SJSA1 (cell line): ENCODE measurements at regions not wholly inside any gene's neighbourhood (a gene's known extent, or its start where the extent isn't known, plus 50 kb on each side); places are given as distances from the start of the nearest gene placed in this dataset.

Experiments used
- DNase-seq, 2 experiments: peaks; one replicate each; pipeline ENCODE4 v3.0.0-alpha.2; 2015 to 2020; ENCODE audit warnings: low spot score in 2 of 2, low read depth in 1 of 2
- H3K27ac ChIP-seq: fragments of 250-450 bp; sonication (Bioruptor Pico); 2 replicates; pipeline ENCODE4 v1.5.1; 2020; ENCODE audit warnings: mild to moderate bottlenecking, moderate library complexity
- H3K27me3 ChIP-seq: fragments of 250-450 bp; sonication (Bioruptor Pico); replicated peaks from 2 replicates; pipeline ENCODE4 v1.5.1; 2020; ENCODE audit warnings: mild to moderate bottlenecking, moderate library complexity
- H3K36me3 ChIP-seq: fragments of 250-450 bp; sonication (Bioruptor Pico); 2 replicates; pipeline ENCODE4 v1.5.1; 2020; ENCODE audit warnings: mild to moderate bottlenecking
- H3K4me1 ChIP-seq: fragments of 250-450 bp; sonication (Bioruptor Pico); replicated peaks from 2 replicates; pipeline ENCODE4 v1.6.1; 2021; ENCODE audit warnings: mild to moderate bottlenecking
- H3K4me3 ChIP-seq: fragments of 250-450 bp; sonication (Bioruptor Pico); 2 replicates; pipeline ENCODE4 v1.5.1; 2020; ENCODE audit warnings: mild to moderate bottlenecking
- H3K9me3 ChIP-seq: fragments of 250-450 bp; sonication (Bioruptor Pico); replicated peaks from 2 replicates; pipeline ENCODE4 v1.5.1; 2020; ENCODE audit warnings: mild to moderate bottlenecking

GRCh38 chr2:35416391-35417140, 939.0 kb upstream of the CRIM1 start:
- H3K4me3 ChIP-seq, result no peak overlapping the region
- DNase-seq, result no peak

GRCh38 chr2:35415942-35416341, 939.6 kb upstream of the CRIM1 start:
- H3K9me3 ChIP-seq, result no peaks in the 10 kb centered on the region

More at GRCh38 chr2:35416391-35417140, 939.0 kb upstream of the CRIM1 start:
- H3K4me1 ChIP-seq, result no peaks in the 10 kb centered on the region
- H3K27me3 ChIP-seq, result no peaks in the 10 kb centered on the region
- no peaks in the 10 kb centered on the region for H3K36me3 ChIP-seq
- no peaks in the 10 kb centered on the region for H3K9me3 ChIP-seq
- no peak overlapping the region for H3K27ac ChIP-seq

GRCh38 chr2:35415282-35415681, 940.3 kb upstream of the CRIM1 start:
- H3K36me3 ChIP-seq, result no peaks in the 10 kb centered on the region
- no peaks in the 10 kb centered on the region for H3K27me3 ChIP-seq
- no peak overlapping the region for H3K4me3 ChIP-seq
- no peak for DNase-seq
- no peaks in the 10 kb centered on the region for H3K9me3 ChIP-seq
- no peaks in the 10 kb centered on the region for H3K4me1 ChIP-seq
- no peak overlapping the region for H3K27ac ChIP-seq

More at GRCh38 chr2:35415942-35416341, 939.6 kb upstream of the CRIM1 start:
- Histone ChIP-seq H3K4me3 (no peak overlapping the region), H3K4me1 (no peaks in the 10 kb centered on the region), H3K36me3 (no peaks in the 10 kb centered on the region), H3K27me3 (no peaks in the 10 kb centered on the region), H3K27ac (no peak overlapping the region)
- DNase-seq, result no peak

GRCh38 chr2:35410431-35411061, 945.0 kb upstream of the CRIM1 start:
- Histone ChIP-seq H3K9me3 (no peaks in the 10 kb centered on the region), H3K36me3 (no peaks in the 10 kb centered on the region), H3K4me1 (no peaks in the 10 kb centered on the region), H3K4me3 (no peak overlapping the region), H3K27ac (no peak overlapping the region), H3K27me3 (no peaks in the 10 kb centered on the region; the same call in 1 of the 2 replicates)
- DNase-seq, result peak in 1 of 2 experiments; percentile 6

- no peaks in the 10 kb centered on the region; the same call in 1 of the 2 replicates for H3K27me3 ChIP-seq
- no peak for DNase-seq
- no peaks in the 10 kb centered on the region for H3K9me3 ChIP-seq
- no peak overlapping the region for H3K27ac ChIP-seq
- H3K36me3 ChIP-seq, result no peaks in the 10 kb centered on the region
- H3K4me1 ChIP-seq, result no peaks in the 10 kb centered on the region
- no peak overlapping the region for H3K4me3 ChIP-seq
Measured at GRCh38 chr2:35409762-35410161, 945.8 kb upstream of the CRIM1 start.

GRCh38 chr2:35408320-35408719, 947.3 kb upstream of the CRIM1 start:
- Histone ChIP-seq H3K27ac (no peak overlapping the region), H3K9me3 (no peaks in the 10 kb centered on the region)

GRCh38 chr2:35391736-35392442, 963.7 kb upstream of the CRIM1 start:
- H3K4me1 ChIP-seq, result no peaks in the 10 kb centered on the region
- H3K27ac ChIP-seq, result no peak overlapping the region

More at GRCh38 chr2:35408320-35408719, 947.3 kb upstream of the CRIM1 start:
- no peak for DNase-seq
- Histone ChIP-seq H3K4me1 (no peaks in the 10 kb centered on the region), H3K27me3 (no peaks in the 10 kb centered on the region; the same call in 1 of the 2 replicates), H3K36me3 (no peaks in the 10 kb centered on the region), H3K4me3 (no peak overlapping the region)

GRCh38 chr2:35378791-35379190, 976.8 kb upstream of the CRIM1 start:
- no peaks in the 10 kb centered on the region for H3K9me3 ChIP-seq
- H3K36me3 ChIP-seq, result no peaks in the 10 kb centered on the region
- H3K4me1 ChIP-seq, result no peaks in the 10 kb centered on the region
- H3K27me3 ChIP-seq, result no peaks in the 10 kb centered on the region
- no peak overlapping the region for H3K4me3 ChIP-seq
- H3K27ac ChIP-seq, result no peak overlapping the region
- no peak for DNase-seq

More at GRCh38 chr2:35391736-35392442, 963.7 kb upstream of the CRIM1 start:
- Histone ChIP-seq H3K4me3 (no peak overlapping the region), H3K27me3 (no peaks in the 10 kb centered on the region), H3K9me3 (no peaks in the 10 kb centered on the region), H3K36me3 (no peaks in the 10 kb centered on the region)
- DNase-seq, result no peak

- DNase-seq, result no peak
- no peaks in the 10 kb centered on the region for H3K9me3 ChIP-seq
- no peaks in the 10 kb centered on the region for H3K36me3 ChIP-seq
- no peaks in the 10 kb centered on the region for H3K4me1 ChIP-seq
- no peak overlapping the region for H3K4me3 ChIP-seq
- H3K27ac ChIP-seq, result no peak overlapping the region
- H3K27me3 ChIP-seq, result no peaks in the 10 kb centered on the region
Measured at GRCh38 chr2:35374845-35375244, 980.7 kb upstream of the CRIM1 start.

GRCh38 chr2:35365859-35366258, 989.7 kb upstream of the CRIM1 start:
- DNase-seq, result no peak

GRCh38 chr2:35356332-35356731, 999.2 kb upstream of the CRIM1 start:
- H3K4me3 ChIP-seq, result no peak overlapping the region

More at GRCh38 chr2:35365859-35366258, 989.7 kb upstream of the CRIM1 start:
- no peak overlapping the region for H3K4me3 ChIP-seq
- H3K9me3 ChIP-seq, result peaks cover 3% of the 10 kb centered on the region; the same call in 1 of the 2 replicates
- H3K36me3 ChIP-seq, result no peaks in the 10 kb centered on the region
- H3K4me1 ChIP-seq, result no peaks in the 10 kb centered on the region
- H3K27ac ChIP-seq, result no peak overlapping the region
- no peaks in the 10 kb centered on the region for H3K27me3 ChIP-seq

GRCh38 chr2:35355056-35355455, 1000.5 kb upstream of the CRIM1 start:
- no peak for DNase-seq
- Histone ChIP-seq H3K36me3 (no peaks in the 10 kb centered on the region), H3K27ac (no peak overlapping the region), H3K9me3 (no peaks in the 10 kb centered on the region), H3K4me1 (no peaks in the 10 kb centered on the region), H3K27me3 (no peaks in the 10 kb centered on the region), H3K4me3 (no peak overlapping the region)

More at GRCh38 chr2:35356332-35356731, 999.2 kb upstream of the CRIM1 start:
- Histone ChIP-seq H3K36me3 (no peaks in the 10 kb centered on the region), H3K9me3 (no peaks in the 10 kb centered on the region), H3K27me3 (no peaks in the 10 kb centered on the region), H3K27ac (no peak overlapping the region), H3K4me1 (no peaks in the 10 kb centered on the region)
- DNase-seq, result no peak

GRCh38 chr2:35347561-35347960, 1008.0 kb upstream of the CRIM1 start:
- Histone ChIP-seq H3K27me3 (no peaks in the 10 kb centered on the region), H3K4me1 (no peaks in the 10 kb centered on the region)
- DNase-seq, result no peak

GRCh38 chr2:35343135-35343534, 1012.4 kb upstream of the CRIM1 start:
- no peak overlapping the region for H3K27ac ChIP-seq

More at GRCh38 chr2:35347561-35347960, 1008.0 kb upstream of the CRIM1 start:
- Histone ChIP-seq H3K9me3 (no peaks in the 10 kb centered on the region), H3K27ac (no peak overlapping the region), H3K36me3 (no peaks in the 10 kb centered on the region), H3K4me3 (no peak overlapping the region)

More at GRCh38 chr2:35343135-35343534, 1012.4 kb upstream of the CRIM1 start:
- no peaks in the 10 kb centered on the region for H3K27me3 ChIP-seq
- no peak for DNase-seq
- H3K4me1 ChIP-seq, result no peaks in the 10 kb centered on the region
- H3K9me3 ChIP-seq, result no peaks in the 10 kb centered on the region
- no peak overlapping the region for H3K4me3 ChIP-seq
- no peaks in the 10 kb centered on the region for H3K36me3 ChIP-seq
